Natural killer cell (primary cell): ENCODE measurements at regions not wholly inside any gene's neighbourhood (a gene's known extent, or its start where the extent isn't known, plus 50 kb on each side); places are given as distances from the start of the nearest gene placed in this dataset.

Experiments
- ATAC-seq, 3 donors: fragments of 150-1000 bp in 2 of 3; fragments of 200-7000 bp in 1 of 3; cut with Tn5 transposase; 1 replicate in 1 of 3; 2 replicates in 2 of 3; pipeline ENCODE4 v1.10.0; 2021; ENCODE audit warnings: mild to moderate bottlenecking in 2 of 3, moderate library complexity in 2 of 3
- DNase-seq, 2 donors: peaks; one replicate each; pipeline versions ENCODE4 v3.0.0 to v3.0.0-alpha.2; 2013 to 2021; ENCODE audit warnings: mixed read lengths in 1 of 2
- H3K27ac ChIP-seq: one replicate; pipeline ENCODE4 v1.5.1; 2013; ENCODE audit warnings: mild to moderate bottlenecking, low read length
- H3K27me3 ChIP-seq: one replicate; pipeline ENCODE4 v1.6.1; 2013; ENCODE audit warnings: low read length; ENCODE audit not compliant: control insufficient read depth, insufficient read depth
- H3K36me3 ChIP-seq: one replicate; pipeline ENCODE4 v1.6.1; 2013; ENCODE audit warnings: low read length; ENCODE audit not compliant: control insufficient read depth, insufficient read depth
- H3K4me1 ChIP-seq: one replicate; pipeline ENCODE4 v1.6.1; 2013; ENCODE audit warnings: low read length; ENCODE audit not compliant: control insufficient read depth, insufficient read depth
- H3K4me3 ChIP-seq: one replicate; pipeline ENCODE4 v1.5.1; 2013; ENCODE audit warnings: low read length
- H3K9me3 ChIP-seq: one replicate; pipeline ENCODE4 v1.6.1; 2013; ENCODE audit warnings: low read length; ENCODE audit not compliant: control insufficient read depth, insufficient read depth
- H3K27ac Mint-ChIP-seq, 2 donors: one replicate each; pipeline ENCODE4 v1.8.0; 2022; ENCODE audit warnings: mild to moderate bottlenecking in 2 of 2, mixed read lengths in 2 of 2, moderate library complexity in 1 of 2
- H3K27me3 Mint-ChIP-seq, 2 donors: one replicate each; pipeline ENCODE4 v1.8.0; 2022; ENCODE audit warnings: low read depth in 2 of 2, mixed read lengths in 2 of 2
- H3K36me3 Mint-ChIP-seq: one replicate; pipeline ENCODE4 v1.8.0; 2022; ENCODE audit warnings: mixed read lengths
- H3K4me1 Mint-ChIP-seq, 2 donors: one replicate each; pipeline ENCODE4 v1.8.0; 2022; ENCODE audit warnings: mixed read lengths in 2 of 2
- H3K4me3 Mint-ChIP-seq: one replicate; pipeline ENCODE4 v1.8.0; 2022; ENCODE audit warnings: mild to moderate bottlenecking, moderate library complexity, mixed read lengths
- H3K9me3 Mint-ChIP-seq, 2 donors: one replicate each; pipeline ENCODE4 v1.8.0; 2022; ENCODE audit warnings: mixed read lengths in 2 of 2
- WGBS: methylation state at CpG from one replicate; pipeline ENCODE4 v1.1.7; 2013; ENCODE audit warnings: missing lambda C conversion rate; ENCODE audit not compliant: insufficient coverage; 5-methylcytosine and 5-hydroxymethylcytosine counted together
- intact Hi-C: fragments of 100-400 bp; cut with micrococcal nuclease; formaldehyde crosslinking; loops from one replicate; pipeline ENCODE4 v1.14.2; 2022
- TF ChIP-seq, protein P1 (sequence below): fragments of 200-600 bp; IDR thresholded peaks from one replicate; pipeline ENCODE4 v1.8.0; 2022; ENCODE audit warnings: antibody characterized with exemption

- TF ChIP-seq, protein P1, sequence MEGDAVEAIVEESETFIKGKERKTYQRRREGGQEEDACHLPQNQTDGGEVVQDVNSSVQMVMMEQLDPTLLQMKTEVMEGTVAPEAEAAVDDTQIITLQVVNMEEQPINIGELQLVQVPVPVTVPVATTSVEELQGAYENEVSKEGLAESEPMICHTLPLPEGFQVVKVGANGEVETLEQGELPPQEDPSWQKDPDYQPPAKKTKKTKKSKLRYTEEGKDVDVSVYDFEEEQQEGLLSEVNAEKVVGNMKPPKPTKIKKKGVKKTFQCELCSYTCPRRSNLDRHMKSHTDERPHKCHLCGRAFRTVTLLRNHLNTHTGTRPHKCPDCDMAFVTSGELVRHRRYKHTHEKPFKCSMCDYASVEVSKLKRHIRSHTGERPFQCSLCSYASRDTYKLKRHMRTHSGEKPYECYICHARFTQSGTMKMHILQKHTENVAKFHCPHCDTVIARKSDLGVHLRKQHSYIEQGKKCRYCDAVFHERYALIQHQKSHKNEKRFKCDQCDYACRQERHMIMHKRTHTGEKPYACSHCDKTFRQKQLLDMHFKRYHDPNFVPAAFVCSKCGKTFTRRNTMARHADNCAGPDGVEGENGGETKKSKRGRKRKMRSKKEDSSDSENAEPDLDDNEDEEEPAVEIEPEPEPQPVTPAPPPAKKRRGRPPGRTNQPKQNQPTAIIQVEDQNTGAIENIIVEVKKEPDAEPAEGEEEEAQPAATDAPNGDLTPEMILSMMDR, result no peak
- Histone ChIP-seq H3K4me3 (no peak overlapping the region), H3K27ac (no peak overlapping the region), H3K4me1 (no peaks in the 10 kb centered on the region), H3K9me3 (no peaks in the 10 kb centered on the region), H3K27me3 (no peaks in the 10 kb centered on the region), H3K36me3 (no peaks in the 10 kb centered on the region)
- Mint-ChIP-seq H3K27ac (no peak overlapping the region), H3K4me3 (no peak overlapping the region), H3K9me3 (peaks cover 14 to 24% of the 10 kb centered on the region in 2 donors), H3K27me3 (no peaks in the 10 kb centered on the region), H3K4me1 (no peaks in the 10 kb centered on the region), H3K36me3 (peaks cover 12% of the 10 kb centered on the region)
- 38% methylated on average over 3 of the region's 3 CpGs for WGBS
- intact Hi-C loops, result no loop called here
- DNase-seq (no peak), ATAC-seq (no peak)
Measured at GRCh38 chr3:164222197-164222596, 856.1 kb downstream of the SI start.

DNA sequence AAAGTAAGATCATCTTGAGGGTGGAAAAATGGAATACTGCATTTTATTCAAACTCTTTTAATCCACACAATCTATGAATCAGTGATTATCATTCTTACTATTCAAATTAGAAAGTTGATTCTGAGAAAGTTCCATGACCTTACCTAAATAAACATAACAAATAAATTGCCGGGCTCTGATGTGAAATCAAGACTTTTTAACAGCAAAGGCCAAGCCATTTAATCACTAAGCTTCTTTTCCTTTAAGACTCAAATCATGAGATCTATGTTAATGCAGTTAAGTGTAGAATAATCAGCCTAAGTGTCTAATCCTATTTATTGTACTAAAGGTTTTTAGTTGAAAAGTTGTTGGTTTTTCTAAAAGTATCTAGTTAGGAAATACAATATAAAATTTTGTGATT is 857.0 kb downstream of the SI start:
- no CpG with 5 or more reads among the region's 1 CpG for WGBS
- ATAC-seq, result no peak
- H3K27me3 ChIP-seq, result no peaks in the 10 kb centered on the region
- Mint-ChIP-seq H3K27me3 (no peaks in the 10 kb centered on the region), H3K4me1 (no peaks in the 10 kb centered on the region), H3K36me3 (peaks cover 13% of the 10 kb centered on the region), H3K4me3 (no peak overlapping the region), H3K27ac (no peak overlapping the region), H3K9me3 (peaks cover 14 to 25% of the 10 kb centered on the region in 2 donors)
- no peaks in the 10 kb centered on the region for H3K9me3 ChIP-seq
- H3K4me1 ChIP-seq, result no peaks in the 10 kb centered on the region
- no peaks in the 10 kb centered on the region for H3K36me3 ChIP-seq
- H3K27ac ChIP-seq, result no peak overlapping the region
- no peak for DNase-seq
- no peak overlapping the region for H3K4me3 ChIP-seq
- TF ChIP-seq, protein P1, result no peak
- intact Hi-C loops, result no loop called here

DNA sequence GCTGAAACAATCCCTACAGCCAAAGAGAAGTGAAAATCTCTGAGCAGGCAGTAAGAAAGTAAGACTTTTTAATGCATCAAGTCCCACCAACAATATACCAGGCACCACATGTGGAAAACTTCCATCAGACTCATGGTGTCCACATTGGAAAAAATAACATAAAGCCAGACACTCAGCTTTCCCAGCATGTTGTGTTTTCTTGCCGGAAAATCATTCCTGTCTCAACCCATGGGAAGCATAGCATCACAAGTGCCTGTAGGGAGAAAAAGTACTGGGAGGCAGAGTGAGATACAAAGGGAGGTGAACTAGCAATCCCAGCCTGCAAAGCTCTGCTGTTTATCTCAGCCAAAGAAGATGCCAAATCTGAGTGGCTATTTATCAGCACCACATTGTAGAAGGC is 868.9 kb downstream of the SI start:
- intact Hi-C loops, result no loop called here
- ATAC-seq, result no peak
- DNase-seq, result no peak
- H3K4me3 Mint-ChIP-seq, result no peak overlapping the region
- Histone ChIP-seq H3K9me3 (no peaks in the 10 kb centered on the region), H3K27me3 (no peaks in the 10 kb centered on the region), H3K4me3 (no peak overlapping the region), H3K4me1 (no peaks in the 10 kb centered on the region), H3K27ac (no peak overlapping the region), H3K36me3 (no peaks in the 10 kb centered on the region)
- no peaks in the 10 kb centered on the region for H3K27me3 Mint-ChIP-seq
- H3K27ac Mint-ChIP-seq, result no peak overlapping the region
- peaks cover 6% of the 10 kb centered on the region in 2 donors for H3K9me3 Mint-ChIP-seq
- TF ChIP-seq, protein P1, result no peak
- H3K36me3 Mint-ChIP-seq, result no peaks in the 10 kb centered on the region
- 75% methylated on average over 1 of the region's 1 CpG for WGBS
- no peaks in the 10 kb centered on the region for H3K4me1 Mint-ChIP-seq

DNA sequence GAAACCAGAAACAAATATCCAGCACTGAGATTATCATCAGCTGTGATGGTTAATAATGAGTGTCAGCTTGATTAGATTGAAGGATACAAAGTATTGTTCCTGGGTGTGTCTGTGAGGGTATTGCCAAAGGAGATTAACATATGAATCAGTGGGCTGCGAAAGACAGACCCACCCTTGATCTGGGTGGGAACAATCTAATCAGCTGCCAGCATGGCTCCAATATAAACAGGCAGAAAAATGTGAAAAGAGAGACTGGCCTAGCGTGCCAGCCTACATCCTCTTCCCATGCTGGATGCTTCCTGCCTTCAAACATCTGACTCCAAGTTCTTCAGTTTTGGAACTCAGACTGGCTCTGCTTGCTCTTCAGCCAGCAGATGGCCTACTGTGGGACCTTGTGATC is 869.5 kb downstream of the SI start:
- intact Hi-C loops, result no loop called here

More for the DNA sequence above, 869.5 kb downstream of the SI start:
- H3K4me1 Mint-ChIP-seq, result no peaks in the 10 kb centered on the region
- TF ChIP-seq, protein P1, result no peak
- no peaks in the 10 kb centered on the region for H3K36me3 Mint-ChIP-seq
- H3K27ac Mint-ChIP-seq, result no peak overlapping the region
- no peaks in the 10 kb centered on the region for H3K4me1 ChIP-seq
- no peak overlapping the region for H3K4me3 ChIP-seq
- 69% methylated on average over 2 of the region's 2 CpGs for WGBS
- H3K4me3 Mint-ChIP-seq, result no peak overlapping the region
- no peaks in the 10 kb centered on the region for H3K27me3 ChIP-seq
- peaks cover 6% of the 10 kb centered on the region in 2 donors for H3K9me3 Mint-ChIP-seq
- H3K9me3 ChIP-seq, result no peaks in the 10 kb centered on the region
- ATAC-seq (no peak), DNase-seq (no peak)
- no peak overlapping the region for H3K27ac ChIP-seq
- no peaks in the 10 kb centered on the region for H3K36me3 ChIP-seq
- H3K27me3 Mint-ChIP-seq, result no peaks in the 10 kb centered on the region
